ENCODE measurements at regions not wholly inside any gene's neighbourhood (a gene's known extent, or its start where the extent isn't known, plus 50 kb on each side); places are given as distances from the start of the nearest gene placed in this dataset.

DNA sequence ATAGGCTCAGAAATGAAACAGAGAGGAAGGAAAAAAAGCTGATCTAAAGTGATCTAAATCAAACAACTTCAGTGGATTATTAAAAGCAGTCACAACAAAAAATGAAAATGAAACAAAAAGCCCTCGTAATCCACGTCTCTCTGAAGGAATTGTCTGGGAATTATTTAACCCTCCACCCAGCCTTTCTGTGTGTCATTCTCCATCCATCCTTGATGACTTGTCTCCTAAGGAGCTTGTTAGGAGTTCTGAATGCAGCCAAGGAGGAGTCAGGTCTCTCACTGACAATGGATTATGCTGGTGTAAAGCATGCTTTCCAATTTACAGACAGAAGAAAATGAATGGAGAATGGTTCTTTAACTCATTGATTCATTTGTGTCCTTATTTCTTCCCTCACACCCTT lies 359.3 kb upstream of the RUNX1 start:
- TF ChIP-seq, protein P1, sequence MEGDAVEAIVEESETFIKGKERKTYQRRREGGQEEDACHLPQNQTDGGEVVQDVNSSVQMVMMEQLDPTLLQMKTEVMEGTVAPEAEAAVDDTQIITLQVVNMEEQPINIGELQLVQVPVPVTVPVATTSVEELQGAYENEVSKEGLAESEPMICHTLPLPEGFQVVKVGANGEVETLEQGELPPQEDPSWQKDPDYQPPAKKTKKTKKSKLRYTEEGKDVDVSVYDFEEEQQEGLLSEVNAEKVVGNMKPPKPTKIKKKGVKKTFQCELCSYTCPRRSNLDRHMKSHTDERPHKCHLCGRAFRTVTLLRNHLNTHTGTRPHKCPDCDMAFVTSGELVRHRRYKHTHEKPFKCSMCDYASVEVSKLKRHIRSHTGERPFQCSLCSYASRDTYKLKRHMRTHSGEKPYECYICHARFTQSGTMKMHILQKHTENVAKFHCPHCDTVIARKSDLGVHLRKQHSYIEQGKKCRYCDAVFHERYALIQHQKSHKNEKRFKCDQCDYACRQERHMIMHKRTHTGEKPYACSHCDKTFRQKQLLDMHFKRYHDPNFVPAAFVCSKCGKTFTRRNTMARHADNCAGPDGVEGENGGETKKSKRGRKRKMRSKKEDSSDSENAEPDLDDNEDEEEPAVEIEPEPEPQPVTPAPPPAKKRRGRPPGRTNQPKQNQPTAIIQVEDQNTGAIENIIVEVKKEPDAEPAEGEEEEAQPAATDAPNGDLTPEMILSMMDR (IDR thresholded peaks at IDR 0.05; ENCODE audit: low read depth, low read length, poor library complexity, severe bottlenecking), result no peak
- no peak for TF ChIP-seq EZH2phosphoT487 (IDR thresholded peaks at IDR 0.05; ENCODE audit: borderline replicate concordance, low read length)

All from DOHH2 (cell line).